ENCODE measurements at regions not wholly inside any gene's neighbourhood (a gene's known extent, or its start where the extent isn't known, plus 50 kb on each side); places are given as distances from the start of the nearest gene placed in this dataset.

- DNase-seq (ENCODE audit: low read depth), result no peak
- H3K4me3 ChIP-seq (ENCODE audit: low read length), result no peak overlapping the region
- TF ChIP-seq CTCF (conservative IDR thresholded peaks at IDR 0.05; ENCODE audit: low read length), result no peak
Measured at GRCh38 chr5:96569770-96570169, 92.4 kb upstream of the CAST start.

GRCh38 chr5:96572864-96573512 lies 89.2 kb upstream of the CAST start:
- H3K4me3 ChIP-seq (ENCODE audit: low read length), result no peak overlapping the region
- peak; percentile 89 for DNase-seq (ENCODE audit: low read depth)
- TF ChIP-seq CTCF (conservative IDR thresholded peaks at IDR 0.05; ENCODE audit: low read length), result no peak

- no peak for DNase-seq (ENCODE audit: low read depth)
- H3K4me3 ChIP-seq (ENCODE audit: low read length), result no peak overlapping the region
- no peak for TF ChIP-seq CTCF (conservative IDR thresholded peaks at IDR 0.05; ENCODE audit: low read length)
Measured at GRCh38 chr5:96573513-96573894, 88.7 kb upstream of the CAST start.

- TF ChIP-seq CTCF (conservative IDR thresholded peaks at IDR 0.05; ENCODE audit: low read length), result no peak
- H3K4me3 ChIP-seq (ENCODE audit: low read length), result no peak overlapping the region
- DNase-seq (ENCODE audit: low read depth), result no peak
Measured at GRCh38 chr5:96576876-96577275, 85.3 kb upstream of the CAST start.

GRCh38 chr5:96577909-96578308 lies 84.3 kb upstream of the CAST start:
- peak; percentile 55 for DNase-seq (ENCODE audit: low read depth)
- no peak for TF ChIP-seq CTCF (conservative IDR thresholded peaks at IDR 0.05; ENCODE audit: low read length)
- no peak overlapping the region for H3K4me3 ChIP-seq (ENCODE audit: low read length)

GRCh38 chr5:96579711-96580110 lies 82.5 kb upstream of the CAST start:
- no peak overlapping the region for H3K4me3 ChIP-seq (ENCODE audit: low read length)
- no peak for TF ChIP-seq CTCF (conservative IDR thresholded peaks at IDR 0.05; ENCODE audit: low read length)
- no peak for DNase-seq (ENCODE audit: low read depth)

- no peak for TF ChIP-seq CTCF (conservative IDR thresholded peaks at IDR 0.05; ENCODE audit: low read length)
Measured at GRCh38 chr5:96582343-96582742, 79.8 kb upstream of the CAST start.

More at GRCh38 chr5:96582343-96582742, 79.8 kb upstream of the CAST start:
- DNase-seq (ENCODE audit: low read depth), result no peak
- H3K4me3 ChIP-seq (ENCODE audit: low read length), result no peak overlapping the region
